PC-9 (cell line): ENCODE measurements at regions not wholly inside any gene's neighbourhood (a gene's known extent, or its start where the extent isn't known, plus 50 kb on each side); places are given as distances from the start of the nearest gene placed in this dataset.

Experiments used
- EZH2 ChIP-seq: fragments of 200-600 bp; sonication (generic); IDR thresholded peaks from 2 replicates; pipeline ENCODE4 v1.8.0; 2017; ENCODE audit warnings: antibody characterized with exemption, low read depth
- TF ChIP-seq, protein P1 (sequence below): fragments of 200-600 bp; sonication (generic); conservative IDR thresholded peaks from 2 replicates; pipeline ENCODE4 v1.6.1; 2017; ENCODE audit warnings: mixed run types, antibody characterized with exemption, mild to moderate bottlenecking, moderate library complexity

DNA sequence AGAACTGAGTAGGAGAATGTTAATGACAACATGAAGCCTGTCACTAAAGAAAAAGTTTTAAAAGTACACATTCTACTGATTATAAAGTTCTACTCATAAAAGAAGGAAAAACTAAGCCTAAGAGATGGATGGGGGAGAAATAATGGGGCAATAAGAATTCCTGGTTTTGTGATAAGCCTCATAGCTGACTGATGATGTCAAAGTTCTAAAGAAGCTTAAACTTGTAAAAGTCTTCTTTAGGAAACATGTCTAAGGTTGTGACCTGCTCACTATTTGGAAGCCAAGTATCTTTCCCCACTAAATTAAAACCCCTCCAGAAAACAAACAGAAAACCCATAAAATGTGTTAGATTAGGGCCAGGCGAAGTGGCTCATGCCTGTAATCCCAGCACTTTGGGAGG lies 232.9 kb upstream of the GIMD1 start:
- TF ChIP-seq, protein P1, sequence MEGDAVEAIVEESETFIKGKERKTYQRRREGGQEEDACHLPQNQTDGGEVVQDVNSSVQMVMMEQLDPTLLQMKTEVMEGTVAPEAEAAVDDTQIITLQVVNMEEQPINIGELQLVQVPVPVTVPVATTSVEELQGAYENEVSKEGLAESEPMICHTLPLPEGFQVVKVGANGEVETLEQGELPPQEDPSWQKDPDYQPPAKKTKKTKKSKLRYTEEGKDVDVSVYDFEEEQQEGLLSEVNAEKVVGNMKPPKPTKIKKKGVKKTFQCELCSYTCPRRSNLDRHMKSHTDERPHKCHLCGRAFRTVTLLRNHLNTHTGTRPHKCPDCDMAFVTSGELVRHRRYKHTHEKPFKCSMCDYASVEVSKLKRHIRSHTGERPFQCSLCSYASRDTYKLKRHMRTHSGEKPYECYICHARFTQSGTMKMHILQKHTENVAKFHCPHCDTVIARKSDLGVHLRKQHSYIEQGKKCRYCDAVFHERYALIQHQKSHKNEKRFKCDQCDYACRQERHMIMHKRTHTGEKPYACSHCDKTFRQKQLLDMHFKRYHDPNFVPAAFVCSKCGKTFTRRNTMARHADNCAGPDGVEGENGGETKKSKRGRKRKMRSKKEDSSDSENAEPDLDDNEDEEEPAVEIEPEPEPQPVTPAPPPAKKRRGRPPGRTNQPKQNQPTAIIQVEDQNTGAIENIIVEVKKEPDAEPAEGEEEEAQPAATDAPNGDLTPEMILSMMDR, result no peak
- TF ChIP-seq EZH2, result no peak
